K562 (cell line): ENCODE measurements at regions not wholly inside any gene's neighbourhood (a gene's known extent, or its start where the extent isn't known, plus 50 kb on each side); places are given as distances from the start of the nearest gene placed in this dataset.

ENCODE experiments used
- CHD7 ChIP-seq: fragments of 200-600 bp; sonication (generic); IDR thresholded peaks from one replicate; pipeline ENCODE4 v1.6.1; 2012; ENCODE audit warnings: mild to moderate bottlenecking, low read depth, low read length, inconsistent platforms
- ZNF263 ChIP-seq: sonication (generic); formaldehyde crosslinking; IDR thresholded peaks from 2 replicates; pipeline ENCODE4 v1.8.0; 2022; ENCODE audit warnings: mild to moderate bottlenecking, missing genetic modification reagents, borderline replicate concordance

GRCh38 chr7:156218544-156219306 lies 406.5 kb upstream of the SHH start (continued):
- TF ChIP-seq CHD7 (no peak), ZNF263 (peak; percentile 90)
- TF ChIP-seq, all 486 proteins: peak for 1
